Mucosa of rectum (tissue), 2 donors: ENCODE measurements at regions not wholly inside any gene's neighbourhood (a gene's known extent, or its start where the extent isn't known, plus 50 kb on each side); places are given as distances from the start of the nearest gene placed in this dataset.

Experiments
- H3K27ac ChIP-seq, 2 donors: one replicate each; pipeline ENCODE4 v1.7.0; 2013; ENCODE audit warnings: inconsistent platforms in 2 of 2, low read depth in 2 of 2, low read length in 2 of 2
- H3K27me3 ChIP-seq, 2 donors: one replicate each; pipeline ENCODE4 v1.7.0; 2013; ENCODE audit warnings: low read length in 2 of 2; ENCODE audit not compliant: control insufficient read depth in 2 of 2, insufficient read depth in 2 of 2
- H3K36me3 ChIP-seq, 2 donors: one replicate each; pipeline ENCODE4 v1.7.0; 2013; ENCODE audit warnings: low read length in 2 of 2; ENCODE audit not compliant: control insufficient read depth in 2 of 2, insufficient read depth in 2 of 2
- H3K4me1 ChIP-seq, 2 donors: one replicate each; pipeline ENCODE4 v1.7.0; 2013; ENCODE audit warnings: low read length in 2 of 2, mild to moderate bottlenecking in 1 of 2; ENCODE audit not compliant: control insufficient read depth in 2 of 2, insufficient read depth in 2 of 2
- H3K4me3 ChIP-seq, 2 donors: one replicate each; pipeline ENCODE4 v1.7.0; 2013; ENCODE audit warnings: low read length in 2 of 2
- H3K9ac ChIP-seq, 2 donors: one replicate each; pipeline ENCODE4 v1.7.0; 2013; ENCODE audit warnings: low read length in 2 of 2, low read depth in 1 of 2, mild to moderate bottlenecking in 1 of 2
- H3K9me3 ChIP-seq, 2 donors: one replicate each; pipeline ENCODE4 v1.7.0; 2013; ENCODE audit warnings: low read length in 2 of 2; ENCODE audit not compliant: control insufficient read depth in 2 of 2
- donor health status: healthy.
- donor health status: Normal muscosa, but diverticular disease.

DNA sequence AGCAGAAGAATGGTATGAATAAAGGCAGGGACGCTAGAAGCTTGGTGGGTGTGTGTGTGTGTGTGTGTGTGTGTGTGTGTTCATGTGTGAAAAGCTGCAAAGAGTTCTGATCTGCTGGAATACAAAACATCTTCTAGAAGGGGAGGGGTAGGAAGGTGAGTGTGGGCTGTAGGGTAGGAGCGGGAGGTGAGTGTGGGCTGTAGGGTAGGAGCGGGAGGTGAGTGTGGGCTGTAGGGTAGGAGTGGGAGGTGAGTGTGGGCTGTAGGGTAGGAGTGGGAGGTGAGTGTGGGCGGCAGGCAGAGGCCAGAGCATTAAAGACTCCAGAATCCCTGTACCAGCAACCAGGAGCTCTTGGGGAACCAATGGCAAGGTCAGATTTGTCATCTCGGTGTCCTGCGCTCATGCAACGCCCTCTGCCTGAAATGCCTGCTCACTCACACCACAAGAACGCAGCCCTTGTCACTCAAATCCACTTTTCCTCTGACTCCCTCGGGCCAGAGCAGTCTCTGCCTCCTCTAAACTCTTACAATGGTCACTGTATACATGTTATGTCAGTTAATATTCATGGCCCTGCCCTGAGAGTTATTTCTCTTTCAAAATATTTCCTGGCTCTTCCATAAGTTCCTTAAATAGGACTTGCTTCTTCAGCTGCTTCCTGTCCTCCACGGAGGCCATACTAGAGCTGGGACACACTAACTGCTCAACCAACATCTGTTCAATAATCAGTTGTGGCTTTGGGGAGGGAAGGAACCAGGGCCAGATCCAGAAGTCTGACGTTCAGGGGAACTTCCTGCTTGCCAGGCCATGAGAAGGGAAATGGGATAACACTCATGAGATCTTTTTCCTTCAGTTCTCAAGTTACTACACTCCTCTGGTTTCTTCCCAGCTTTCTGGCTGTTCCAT is 53.6 kb upstream of the ZNF644 start:
- H3K27me3 ChIP-seq: no peaks in the 10 kb centered on the region
- no peak overlapping the region for H3K27ac ChIP-seq
- no peaks in the 10 kb centered on the region for H3K9me3 ChIP-seq
- peaks cover 5 to 10% of the 10 kb centered on the region in 2 donors for H3K4me1 ChIP-seq
- no peak overlapping the region for H3K4me3 ChIP-seq
- no peak overlapping the region for H3K9ac ChIP-seq
- no peaks in the 10 kb centered on the region for H3K36me3 ChIP-seq

GRCh38 chr1:91073299-91073698 is 51.5 kb upstream of the ZNF644 start:
- Histone ChIP-seq H3K9ac (no peak overlapping the region), H3K36me3 (no peaks in the 10 kb centered on the region), H3K4me3 (no peak overlapping the region), H3K4me1 (peaks cover 5 to 10% of the 10 kb centered on the region in 2 donors), H3K9me3 (no peaks in the 10 kb centered on the region), H3K27me3 (no peaks in the 10 kb centered on the region), H3K27ac (peak overlapping the region; percentile 23 to 59)

GRCh38 chr1:91071838-91072237 is 50.0 kb upstream of the ZNF644 start:
- Histone ChIP-seq H3K27ac (no peak overlapping the region), H3K4me3 (no peak overlapping the region), H3K9ac (no peak overlapping the region), H3K4me1 (peaks cover 5 to 10% of the 10 kb centered on the region in 2 donors), H3K9me3 (no peaks in the 10 kb centered on the region), H3K27me3 (no peaks in the 10 kb centered on the region), H3K36me3 (no peaks in the 10 kb centered on the region)
